ENCODE measurements at regions not wholly inside any gene's neighbourhood (a gene's known extent, or its start where the extent isn't known, plus 50 kb on each side); places are given as distances from the start of the nearest gene placed in this dataset.

DNA sequence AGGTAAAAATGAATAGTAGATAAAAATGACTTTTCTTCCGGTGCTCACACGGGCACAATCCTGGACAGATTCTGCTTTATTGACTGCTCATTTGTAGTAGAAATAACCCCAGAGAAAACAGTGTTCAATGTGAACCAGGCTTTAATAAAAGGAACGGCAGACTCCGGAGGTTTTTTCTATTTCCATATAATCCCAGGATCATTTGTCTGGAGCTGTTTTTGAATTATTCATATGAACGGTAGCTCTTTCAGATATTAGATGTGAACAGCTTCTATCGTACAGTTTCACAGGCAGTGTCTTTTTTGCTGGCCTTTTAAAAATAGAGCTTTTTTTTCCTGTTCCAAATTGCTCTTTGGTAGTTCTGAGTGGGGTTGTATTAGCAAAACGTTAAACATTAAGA is 347.3 kb downstream of the MFSD1 start:
- no peaks in the 10 kb centered on the region for H3K9me2 ChIP-seq (ENCODE audit: insufficient read depth, low read length)
- no peaks in the 10 kb centered on the region for H3K9me3 ChIP-seq (ENCODE audit: low read length)
- H3F3A ChIP-seq (ENCODE audit: insufficient read depth, low read length, poor library complexity, severe bottlenecking) = no peaks in the 10 kb centered on the region
- peak overlapping the region; percentile 91 for H3K27ac ChIP-seq (ENCODE audit: low read length)
- peak overlapping the region; percentile 16 for H3K4me2 ChIP-seq (ENCODE audit: low read length)
- H3K27me3 ChIP-seq (ENCODE audit: insufficient read depth, low read depth, low read length) = no peaks in the 10 kb centered on the region
- no peaks in the 10 kb centered on the region for H3K79me2 ChIP-seq (replicated peaks; ENCODE audit: insufficient read depth, low read length)
- H4K20me1 ChIP-seq (ENCODE audit: insufficient read depth) = no peaks in the 10 kb centered on the region
- TF ChIP-seq, protein P1, sequence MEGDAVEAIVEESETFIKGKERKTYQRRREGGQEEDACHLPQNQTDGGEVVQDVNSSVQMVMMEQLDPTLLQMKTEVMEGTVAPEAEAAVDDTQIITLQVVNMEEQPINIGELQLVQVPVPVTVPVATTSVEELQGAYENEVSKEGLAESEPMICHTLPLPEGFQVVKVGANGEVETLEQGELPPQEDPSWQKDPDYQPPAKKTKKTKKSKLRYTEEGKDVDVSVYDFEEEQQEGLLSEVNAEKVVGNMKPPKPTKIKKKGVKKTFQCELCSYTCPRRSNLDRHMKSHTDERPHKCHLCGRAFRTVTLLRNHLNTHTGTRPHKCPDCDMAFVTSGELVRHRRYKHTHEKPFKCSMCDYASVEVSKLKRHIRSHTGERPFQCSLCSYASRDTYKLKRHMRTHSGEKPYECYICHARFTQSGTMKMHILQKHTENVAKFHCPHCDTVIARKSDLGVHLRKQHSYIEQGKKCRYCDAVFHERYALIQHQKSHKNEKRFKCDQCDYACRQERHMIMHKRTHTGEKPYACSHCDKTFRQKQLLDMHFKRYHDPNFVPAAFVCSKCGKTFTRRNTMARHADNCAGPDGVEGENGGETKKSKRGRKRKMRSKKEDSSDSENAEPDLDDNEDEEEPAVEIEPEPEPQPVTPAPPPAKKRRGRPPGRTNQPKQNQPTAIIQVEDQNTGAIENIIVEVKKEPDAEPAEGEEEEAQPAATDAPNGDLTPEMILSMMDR (IDR thresholded peaks at IDR 0.05; ENCODE audit: poor library complexity, severe bottlenecking) = no peak
- no peak for TF ChIP-seq SMC3 (conservative IDR thresholded peaks at IDR 0.05; ENCODE audit: poor library complexity)
- TF ChIP-seq, protein P2, sequence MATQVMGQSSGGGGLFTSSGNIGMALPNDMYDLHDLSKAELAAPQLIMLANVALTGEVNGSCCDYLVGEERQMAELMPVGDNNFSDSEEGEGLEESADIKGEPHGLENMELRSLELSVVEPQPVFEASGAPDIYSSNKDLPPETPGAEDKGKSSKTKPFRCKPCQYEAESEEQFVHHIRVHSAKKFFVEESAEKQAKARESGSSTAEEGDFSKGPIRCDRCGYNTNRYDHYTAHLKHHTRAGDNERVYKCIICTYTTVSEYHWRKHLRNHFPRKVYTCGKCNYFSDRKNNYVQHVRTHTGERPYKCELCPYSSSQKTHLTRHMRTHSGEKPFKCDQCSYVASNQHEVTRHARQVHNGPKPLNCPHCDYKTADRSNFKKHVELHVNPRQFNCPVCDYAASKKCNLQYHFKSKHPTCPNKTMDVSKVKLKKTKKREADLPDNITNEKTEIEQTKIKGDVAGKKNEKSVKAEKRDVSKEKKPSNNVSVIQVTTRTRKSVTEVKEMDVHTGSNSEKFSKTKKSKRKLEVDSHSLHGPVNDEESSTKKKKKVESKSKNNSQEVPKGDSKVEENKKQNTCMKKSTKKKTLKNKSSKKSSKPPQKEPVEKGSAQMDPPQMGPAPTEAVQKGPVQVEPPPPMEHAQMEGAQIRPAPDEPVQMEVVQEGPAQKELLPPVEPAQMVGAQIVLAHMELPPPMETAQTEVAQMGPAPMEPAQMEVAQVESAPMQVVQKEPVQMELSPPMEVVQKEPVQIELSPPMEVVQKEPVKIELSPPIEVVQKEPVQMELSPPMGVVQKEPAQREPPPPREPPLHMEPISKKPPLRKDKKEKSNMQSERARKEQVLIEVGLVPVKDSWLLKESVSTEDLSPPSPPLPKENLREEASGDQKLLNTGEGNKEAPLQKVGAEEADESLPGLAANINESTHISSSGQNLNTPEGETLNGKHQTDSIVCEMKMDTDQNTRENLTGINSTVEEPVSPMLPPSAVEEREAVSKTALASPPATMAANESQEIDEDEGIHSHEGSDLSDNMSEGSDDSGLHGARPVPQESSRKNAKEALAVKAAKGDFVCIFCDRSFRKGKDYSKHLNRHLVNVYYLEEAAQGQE (IDR thresholded peaks at IDR 0.05; ENCODE audit: borderline replicate concordance) = peak; percentile 90
- TF ChIP-seq TAF1 (IDR thresholded peaks at IDR 0.05; ENCODE audit: low read depth) = no peak
- TF ChIP-seq EP300 (conservative IDR thresholded peaks at IDR 0.05; ENCODE audit: poor library complexity, severe bottlenecking) = no peak
- no peak for TF ChIP-seq MXI1 (conservative IDR thresholded peaks at IDR 0.05; ENCODE audit: poor library complexity, severe bottlenecking)
- peak; percentile 25 for TF ChIP-seq RAD21 (conservative IDR thresholded peaks at IDR 0.05)
- TF ChIP-seq POLR2AphosphoS5 (IDR thresholded peaks at IDR 0.05) = peak; percentile 34
- no peak for TF ChIP-seq EZH2 (IDR thresholded peaks at IDR 0.05; ENCODE audit: borderline replicate concordance, insufficient read depth, low read length, poor library complexity, severe bottlenecking)
- H2AFZ ChIP-seq (ENCODE audit: low read depth, low read length) = peak overlapping the region; percentile 25
- H3K9ac ChIP-seq (ENCODE audit: low read length) = peak overlapping the region; percentile 61
- peak overlapping the region; percentile 44 for H3K4me3 ChIP-seq (ENCODE audit: low read length)
- H3K36me3 ChIP-seq (ENCODE audit: insufficient read depth, low read length) = no peaks in the 10 kb centered on the region

GRCh38 chr3:159149633-159150032 is 347.8 kb downstream of the MFSD1 start:
- H2AFZ ChIP-seq (ENCODE audit: low read depth, low read length) = peak overlapping the region; percentile 25
- peak overlapping the region; percentile 44 for H3K4me3 ChIP-seq (ENCODE audit: low read length)
- no peaks in the 10 kb centered on the region for H3K27me3 ChIP-seq (ENCODE audit: insufficient read depth, low read depth, low read length)
- H4K20me1 ChIP-seq (ENCODE audit: insufficient read depth) = no peaks in the 10 kb centered on the region
- peak overlapping the region; percentile 16 for H3K4me2 ChIP-seq (ENCODE audit: low read length)
- TF ChIP-seq POLR2AphosphoS5 (IDR thresholded peaks at IDR 0.05) (no peak), MXI1 (conservative IDR thresholded peaks at IDR 0.05; ENCODE audit: poor library complexity, severe bottlenecking) (no peak), RAD21 (conservative IDR thresholded peaks at IDR 0.05) (no peak), EP300 (conservative IDR thresholded peaks at IDR 0.05; ENCODE audit: poor library complexity, severe bottlenecking) (no peak), SMC3 (conservative IDR thresholded peaks at IDR 0.05; ENCODE audit: poor library complexity) (no peak), TAF1 (IDR thresholded peaks at IDR 0.05; ENCODE audit: low read depth) (no peak), EZH2 (IDR thresholded peaks at IDR 0.05; ENCODE audit: borderline replicate concordance, insufficient read depth, low read length, poor library complexity, severe bottlenecking) (no peak)
- TF ChIP-seq, protein P2 (IDR thresholded peaks at IDR 0.05; ENCODE audit: borderline replicate concordance) = no peak
- TF ChIP-seq, protein P1 (IDR thresholded peaks at IDR 0.05; ENCODE audit: poor library complexity, severe bottlenecking) = no peak
- no peaks in the 10 kb centered on the region for H3K36me3 ChIP-seq (ENCODE audit: insufficient read depth, low read length)
- no peaks in the 10 kb centered on the region for H3K9me2 ChIP-seq (ENCODE audit: insufficient read depth, low read length)
- peak overlapping the region; percentile 91 for H3K27ac ChIP-seq (ENCODE audit: low read length)
- H3K79me2 ChIP-seq (replicated peaks; ENCODE audit: insufficient read depth, low read length) = no peaks in the 10 kb centered on the region
- no peaks in the 10 kb centered on the region for H3K9me3 ChIP-seq (ENCODE audit: low read length)
- no peaks in the 10 kb centered on the region for H3F3A ChIP-seq (ENCODE audit: insufficient read depth, low read length, poor library complexity, severe bottlenecking)
- H3K9ac ChIP-seq (ENCODE audit: low read length) = peak overlapping the region; percentile 61

Measured in neural cell (in vitro differentiated cells).